ENCODE measurements at regions not wholly inside any gene's neighbourhood (a gene's known extent, or its start where the extent isn't known, plus 50 kb on each side); places are given as distances from the start of the nearest gene placed in this dataset.

DNA sequence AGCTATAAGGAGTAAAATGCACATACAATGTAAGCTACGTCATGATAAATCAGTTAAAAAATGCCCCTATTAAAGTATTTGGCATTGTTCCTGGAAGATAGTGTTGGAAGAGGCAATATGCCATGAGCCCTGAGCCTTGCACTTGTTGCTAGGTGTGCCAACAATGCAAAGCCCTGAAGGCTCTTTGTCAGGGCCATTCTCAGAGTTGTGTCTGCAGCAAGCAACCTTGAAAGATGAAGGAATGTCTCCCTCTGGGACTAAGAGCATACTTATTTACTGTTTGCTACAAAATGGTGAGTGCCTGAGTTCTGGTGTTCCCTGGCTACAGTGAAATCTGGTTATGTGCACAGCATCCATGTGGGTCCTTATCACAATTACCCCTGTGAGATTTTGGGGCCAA is 322.3 kb upstream of the FAT3 start:
- no peak overlapping the region for H3K4me3 ChIP-seq (ENCODE audit: low read depth, low read length, poor library complexity, severe bottlenecking)
- BruUV-seq (replicated peaks): no TSS peak
- no peaks in the 10 kb centered on the region for H3K27me3 ChIP-seq (replicated peaks; ENCODE audit: insufficient read depth, low read depth, low read length, poor library complexity)
- H3K36me3 ChIP-seq (ENCODE audit: insufficient read depth, low read length, poor library complexity, severe bottlenecking): no peaks in the 10 kb centered on the region
- no peaks in the 10 kb centered on the region for H3K4me1 ChIP-seq (ENCODE audit: insufficient read depth, low read length, poor library complexity, severe bottlenecking)
- TF ChIP-seq, protein P1, sequence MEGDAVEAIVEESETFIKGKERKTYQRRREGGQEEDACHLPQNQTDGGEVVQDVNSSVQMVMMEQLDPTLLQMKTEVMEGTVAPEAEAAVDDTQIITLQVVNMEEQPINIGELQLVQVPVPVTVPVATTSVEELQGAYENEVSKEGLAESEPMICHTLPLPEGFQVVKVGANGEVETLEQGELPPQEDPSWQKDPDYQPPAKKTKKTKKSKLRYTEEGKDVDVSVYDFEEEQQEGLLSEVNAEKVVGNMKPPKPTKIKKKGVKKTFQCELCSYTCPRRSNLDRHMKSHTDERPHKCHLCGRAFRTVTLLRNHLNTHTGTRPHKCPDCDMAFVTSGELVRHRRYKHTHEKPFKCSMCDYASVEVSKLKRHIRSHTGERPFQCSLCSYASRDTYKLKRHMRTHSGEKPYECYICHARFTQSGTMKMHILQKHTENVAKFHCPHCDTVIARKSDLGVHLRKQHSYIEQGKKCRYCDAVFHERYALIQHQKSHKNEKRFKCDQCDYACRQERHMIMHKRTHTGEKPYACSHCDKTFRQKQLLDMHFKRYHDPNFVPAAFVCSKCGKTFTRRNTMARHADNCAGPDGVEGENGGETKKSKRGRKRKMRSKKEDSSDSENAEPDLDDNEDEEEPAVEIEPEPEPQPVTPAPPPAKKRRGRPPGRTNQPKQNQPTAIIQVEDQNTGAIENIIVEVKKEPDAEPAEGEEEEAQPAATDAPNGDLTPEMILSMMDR (conservative IDR thresholded peaks at IDR 0.05; ENCODE audit: low read depth, low read length): no peak
- intact Hi-C loops (cut with micrococcal nuclease; ENCODE audit: unreplicated experiment): no loop called here
- H3K27ac ChIP-seq (ENCODE audit: low read depth, low read length, poor library complexity, severe bottlenecking): no peak overlapping the region
- ChIA-PET CTCF (no interaction called here), POLR2A (ENCODE audit: low non-redundant PET) (no interaction called here)
- no peak for DNase-seq (ENCODE audit: low spot score)
- no peaks in the 10 kb centered on the region for H3K9me3 ChIP-seq (ENCODE audit: low read depth, low read length, poor library complexity, severe bottlenecking)

GRCh38 chr11:91880660-91881059 is 344.0 kb upstream of the FAT3 start:
- no TSS peak for BruUV-seq (replicated peaks)
- Histone ChIP-seq H3K4me1 (ENCODE audit: insufficient read depth, low read length, poor library complexity, severe bottlenecking) (peaks cover 9% of the 10 kb centered on the region), H3K9me3 (ENCODE audit: low read depth, low read length, poor library complexity, severe bottlenecking) (no peaks in the 10 kb centered on the region), H3K27ac (ENCODE audit: low read depth, low read length, poor library complexity, severe bottlenecking) (no peak overlapping the region), H3K36me3 (ENCODE audit: insufficient read depth, low read length, poor library complexity, severe bottlenecking) (no peaks in the 10 kb centered on the region), H3K4me3 (ENCODE audit: low read depth, low read length, poor library complexity, severe bottlenecking) (no peak overlapping the region), H3K27me3 (replicated peaks; ENCODE audit: insufficient read depth, low read depth, low read length, poor library complexity) (no peaks in the 10 kb centered on the region)
- ChIA-PET POLR2A (ENCODE audit: low non-redundant PET) (no interaction called here), CTCF (no interaction called here)
- intact Hi-C loops (cut with micrococcal nuclease; ENCODE audit: unreplicated experiment): no loop called here
- no peak for DNase-seq (ENCODE audit: low spot score)
- TF ChIP-seq, protein P1 (conservative IDR thresholded peaks at IDR 0.05; ENCODE audit: low read depth, low read length): no peak
- no peak for TF ChIP-seq EZH2 (IDR thresholded peaks at IDR 0.05; ENCODE audit: borderline replicate concordance, low read depth, low read length, poor library complexity, severe bottlenecking)

DNA sequence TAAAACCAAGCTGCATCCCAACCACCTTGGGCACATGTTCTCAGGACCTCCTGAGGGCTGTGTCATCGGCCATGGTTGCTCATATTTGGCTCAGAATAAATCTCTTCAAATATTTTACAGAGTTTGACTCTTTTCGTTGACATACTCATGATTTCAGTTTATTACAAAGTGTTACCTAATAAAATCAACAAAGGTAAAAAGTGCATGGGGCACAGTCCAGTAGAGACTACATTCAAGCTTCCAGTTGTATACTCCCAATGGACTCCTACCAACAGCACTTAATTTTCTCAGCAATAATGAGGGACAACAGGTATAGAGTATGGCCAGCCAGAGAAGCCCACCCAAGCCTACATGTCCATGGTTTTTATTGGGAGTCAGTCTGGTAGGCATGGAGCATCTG is 347.9 kb upstream of the FAT3 start:
- Histone ChIP-seq H3K4me3 (ENCODE audit: low read depth, low read length, poor library complexity, severe bottlenecking) (no peak overlapping the region), H3K27me3 (replicated peaks; ENCODE audit: insufficient read depth, low read depth, low read length, poor library complexity) (no peaks in the 10 kb centered on the region), H3K36me3 (ENCODE audit: insufficient read depth, low read length, poor library complexity, severe bottlenecking) (no peaks in the 10 kb centered on the region), H3K9me3 (ENCODE audit: low read depth, low read length, poor library complexity, severe bottlenecking) (no peaks in the 10 kb centered on the region), H3K27ac (ENCODE audit: low read depth, low read length, poor library complexity, severe bottlenecking) (no peak overlapping the region), H3K4me1 (ENCODE audit: insufficient read depth, low read length, poor library complexity, severe bottlenecking) (peaks cover 31% of the 10 kb centered on the region)
- intact Hi-C loops (cut with micrococcal nuclease; ENCODE audit: unreplicated experiment): loop anchor here (10.0 kb wide), 1 partner anchor 1602 kb away; no protein-coding TSS in a partner anchor
- POLR2A ChIA-PET (ENCODE audit: low non-redundant PET): no interaction called here
- TF ChIP-seq, protein P1 (conservative IDR thresholded peaks at IDR 0.05; ENCODE audit: low read depth, low read length): no peak
- TF ChIP-seq EZH2 (IDR thresholded peaks at IDR 0.05; ENCODE audit: borderline replicate concordance, low read depth, low read length, poor library complexity, severe bottlenecking): no peak
- DNase-seq (ENCODE audit: low spot score): no peak
- CTCF ChIA-PET: no interaction called here
- BruUV-seq (replicated peaks): no TSS peak
